ENCODE measurements at regions not wholly inside any gene's neighbourhood (a gene's known extent, or its start where the extent isn't known, plus 50 kb on each side); places are given as distances from the start of the nearest gene placed in this dataset.

DNA sequence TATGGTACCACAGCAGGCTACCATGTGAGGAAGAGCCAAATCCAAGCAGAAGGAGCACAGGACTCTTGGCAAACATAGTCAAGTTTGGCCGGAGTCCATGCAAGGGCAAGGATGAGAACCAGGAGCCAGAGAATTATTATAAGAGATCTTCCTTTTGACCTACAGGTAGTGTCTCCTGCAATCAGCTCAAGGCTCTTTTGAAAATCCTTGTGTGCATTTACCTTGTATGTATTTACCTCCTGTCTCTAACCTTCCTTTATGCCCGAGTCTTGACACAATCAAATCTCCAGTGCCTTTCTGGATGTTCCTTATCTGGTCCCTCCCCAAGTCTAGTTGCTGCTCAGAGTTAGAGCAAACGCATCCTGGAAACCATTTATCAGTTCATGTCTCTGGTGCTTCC, 855.0 kb upstream of the CELF4 start:
- TF ChIP-seq, protein P1, sequence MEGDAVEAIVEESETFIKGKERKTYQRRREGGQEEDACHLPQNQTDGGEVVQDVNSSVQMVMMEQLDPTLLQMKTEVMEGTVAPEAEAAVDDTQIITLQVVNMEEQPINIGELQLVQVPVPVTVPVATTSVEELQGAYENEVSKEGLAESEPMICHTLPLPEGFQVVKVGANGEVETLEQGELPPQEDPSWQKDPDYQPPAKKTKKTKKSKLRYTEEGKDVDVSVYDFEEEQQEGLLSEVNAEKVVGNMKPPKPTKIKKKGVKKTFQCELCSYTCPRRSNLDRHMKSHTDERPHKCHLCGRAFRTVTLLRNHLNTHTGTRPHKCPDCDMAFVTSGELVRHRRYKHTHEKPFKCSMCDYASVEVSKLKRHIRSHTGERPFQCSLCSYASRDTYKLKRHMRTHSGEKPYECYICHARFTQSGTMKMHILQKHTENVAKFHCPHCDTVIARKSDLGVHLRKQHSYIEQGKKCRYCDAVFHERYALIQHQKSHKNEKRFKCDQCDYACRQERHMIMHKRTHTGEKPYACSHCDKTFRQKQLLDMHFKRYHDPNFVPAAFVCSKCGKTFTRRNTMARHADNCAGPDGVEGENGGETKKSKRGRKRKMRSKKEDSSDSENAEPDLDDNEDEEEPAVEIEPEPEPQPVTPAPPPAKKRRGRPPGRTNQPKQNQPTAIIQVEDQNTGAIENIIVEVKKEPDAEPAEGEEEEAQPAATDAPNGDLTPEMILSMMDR (IDR thresholded peaks at IDR 0.05), result no peak
- TF ChIP-seq EP300 (IDR thresholded peaks at IDR 0.05), result no peak
